ENCODE measurements at regions not wholly inside any gene's neighbourhood (a gene's known extent, or its start where the extent isn't known, plus 50 kb on each side); places are given as distances from the start of the nearest gene placed in this dataset.

GRCh38 chr9:99602854-99603253, 218.8 kb upstream of the NR4A3 start:
- no peak for TF ChIP-seq CTCF (IDR thresholded peaks at IDR 0.05)
- TF ChIP-seq POLR2A (IDR thresholded peaks at IDR 0.05), result no peak
- TF ChIP-seq POLR2AphosphoS5 (IDR thresholded peaks at IDR 0.05), result no peak

Data from upper lobe of left lung (tissue), 4 donors.